Activated naive CD4-positive, alpha-beta T cell treated with anti-CD3 and anti-CD28 coated beads, Interleukin-2, amount 50 U/mL, for 72 hours (primary cell): ENCODE measurements at regions not wholly inside any gene's neighbourhood (a gene's known extent, or its start where the extent isn't known, plus 50 kb on each side); places are given as distances from the start of the nearest gene placed in this dataset.
A peak's percentile ranks its signal among the peaks of the same experiment; 100 is the strongest.

Experiments used
- ATAC-seq, 2 donors: fragments of 150-1000 bp; cut with Tn5 transposase; 2 replicates each; pipeline ENCODE4 v1.10.0; 2021; ENCODE audit warnings: mild to moderate bottlenecking in 2 of 2, moderate library complexity in 2 of 2
- DNase-seq, 2 donors: peaks; one replicate each; pipeline ENCODE4 v3.0.0; 2021 to 2022; ENCODE audit warnings: low spot score in 2 of 2
- H3K27ac Mint-ChIP-seq, 2 donors: one replicate each; pipeline ENCODE4 v1.8.0; 2022; ENCODE audit warnings: mild to moderate bottlenecking in 2 of 2, mixed read lengths in 2 of 2
- H3K36me3 Mint-ChIP-seq, 2 donors: one replicate each; pipeline ENCODE4 v1.8.0; 2022; ENCODE audit warnings: mixed read lengths in 2 of 2
- H3K9me3 Mint-ChIP-seq, 2 donors: one replicate each; pipeline ENCODE4 v1.8.0; 2022; ENCODE audit warnings: mixed read lengths in 2 of 2

- DNase-seq (no peak), ATAC-seq (no peak)
- H3K36me3 Mint-ChIP-seq, result no peaks in the 10 kb centered on the region
- no peak overlapping the region for H3K27ac Mint-ChIP-seq
- no peaks in the 10 kb centered on the region for H3K9me3 Mint-ChIP-seq
These were observed 111.3 kb downstream of the CMPK2 start for GRCh38 chr2:6754419-6754818.

- no peak for ATAC-seq
- no peak overlapping the region for H3K27ac Mint-ChIP-seq
These were observed 110.3 kb downstream of the CMPK2 start for GRCh38 chr2:6755456-6755855.

GRCh38 chr2:6757215-6757614, 108.5 kb downstream of the CMPK2 start:
- Mint-ChIP-seq H3K27ac (no peak overlapping the region), H3K9me3 (no peaks in the 10 kb centered on the region), H3K36me3 (no peaks in the 10 kb centered on the region)
- no peak for ATAC-seq
- no peak for DNase-seq

More at GRCh38 chr2:6755456-6755855, 110.3 kb downstream of the CMPK2 start:
- DNase-seq, result no peak
- Mint-ChIP-seq H3K36me3 (no peaks in the 10 kb centered on the region), H3K9me3 (no peaks in the 10 kb centered on the region)

- Mint-ChIP-seq H3K36me3 (no peaks in the 10 kb centered on the region), H3K27ac (no peak overlapping the region), H3K9me3 (no peaks in the 10 kb centered on the region)
- no peak for DNase-seq
- ATAC-seq, result no peak
These were observed 106.0 kb downstream of the CMPK2 start for GRCh38 chr2:6759689-6760088.

- no peaks in the 10 kb centered on the region for H3K9me3 Mint-ChIP-seq
- no peaks in the 10 kb centered on the region for H3K36me3 Mint-ChIP-seq
- DNase-seq, result no peak
- no peak for ATAC-seq
- H3K27ac Mint-ChIP-seq, result no peak overlapping the region
These were observed 105.6 kb downstream of the CMPK2 start for GRCh38 chr2:6760132-6760531.

- Mint-ChIP-seq H3K27ac (no peak overlapping the region), H3K9me3 (no peaks in the 10 kb centered on the region), H3K36me3 (no peaks in the 10 kb centered on the region)
- DNase-seq (no peak), ATAC-seq (no peak)
These were observed 100.6 kb downstream of the CMPK2 start for GRCh38 chr2:6764968-6765723.

- no peaks in the 10 kb centered on the region for H3K36me3 Mint-ChIP-seq
- no peak for ATAC-seq
- no peaks in the 10 kb centered on the region for H3K9me3 Mint-ChIP-seq
- no peak for DNase-seq
- no peak overlapping the region for H3K27ac Mint-ChIP-seq
These were observed 96.4 kb downstream of the CMPK2 start for GRCh38 chr2:6769346-6769745.

GRCh38 chr2:6770006-6770405, 95.7 kb downstream of the CMPK2 start:
- Mint-ChIP-seq H3K9me3 (no peaks in the 10 kb centered on the region), H3K36me3 (no peaks in the 10 kb centered on the region), H3K27ac (no peak overlapping the region)
- DNase-seq (no peak), ATAC-seq (no peak)

GRCh38 chr2:6771634-6772611, 93.8 kb downstream of the CMPK2 start:
- Mint-ChIP-seq H3K36me3 (no peaks in the 10 kb centered on the region), H3K27ac (no peak overlapping the region), H3K9me3 (no peaks in the 10 kb centered on the region)
- ATAC-seq (no peak), DNase-seq (no peak)

- Mint-ChIP-seq H3K36me3 (no peaks in the 10 kb centered on the region), H3K9me3 (no peaks in the 10 kb centered on the region), H3K27ac (no peak overlapping the region)
- DNase-seq, result peak; percentile 63 to 88
- peak; percentile 80 to 93 for ATAC-seq
These were observed 92.6 kb downstream of the CMPK2 start for GRCh38 chr2:6773007-6773693.

- no peak for ATAC-seq
- no peak overlapping the region for H3K27ac Mint-ChIP-seq
- no peaks in the 10 kb centered on the region for H3K9me3 Mint-ChIP-seq
- no peak for DNase-seq
- H3K36me3 Mint-ChIP-seq, result no peaks in the 10 kb centered on the region
These were observed 92.0 kb downstream of the CMPK2 start for GRCh38 chr2:6773694-6774044.

- Mint-ChIP-seq H3K36me3 (no peaks in the 10 kb centered on the region), H3K9me3 (peaks cover 0 to 3% of the 10 kb centered on the region in 2 donors), H3K27ac (no peak overlapping the region)
- ATAC-seq (no peak), DNase-seq (no peak)
These were observed 89.6 kb downstream of the CMPK2 start for GRCh38 chr2:6776125-6776524.

GRCh38 chr2:6777626-6778025, 88.1 kb downstream of the CMPK2 start:
- Mint-ChIP-seq H3K27ac (no peak overlapping the region), H3K36me3 (no peaks in the 10 kb centered on the region), H3K9me3 (peaks cover 0 to 3% of the 10 kb centered on the region in 2 donors)
- DNase-seq (no peak), ATAC-seq (no peak)

GRCh38 chr2:6780765-6781274, 84.9 kb downstream of the CMPK2 start:
- peaks cover 0 to 3% of the 10 kb centered on the region in 2 donors for H3K9me3 Mint-ChIP-seq
- H3K27ac Mint-ChIP-seq, result peak overlapping the region in 1 of 2 donors; percentile 6
- no peak for DNase-seq
- no peaks in the 10 kb centered on the region for H3K36me3 Mint-ChIP-seq
- ATAC-seq, result peak; percentile 36 to 47

GRCh38 chr2:6782517-6783237, 83.0 kb downstream of the CMPK2 start:
- H3K27ac Mint-ChIP-seq, result no peak overlapping the region
- H3K36me3 Mint-ChIP-seq, result no peaks in the 10 kb centered on the region
- DNase-seq (no peak), ATAC-seq (no peak)
- peaks cover 0 to 3% of the 10 kb centered on the region in 2 donors for H3K9me3 Mint-ChIP-seq

GRCh38 chr2:6783238-6783614, 82.5 kb downstream of the CMPK2 start:
- DNase-seq (no peak), ATAC-seq (no peak)
- Mint-ChIP-seq H3K9me3 (peaks cover 0 to 3% of the 10 kb centered on the region in 2 donors), H3K36me3 (no peaks in the 10 kb centered on the region), H3K27ac (no peak overlapping the region)
